ENCODE measurements at regions not wholly inside any gene's neighbourhood (a gene's known extent, or its start where the extent isn't known, plus 50 kb on each side); places are given as distances from the start of the nearest gene placed in this dataset.

- TF ChIP-seq, protein P1, sequence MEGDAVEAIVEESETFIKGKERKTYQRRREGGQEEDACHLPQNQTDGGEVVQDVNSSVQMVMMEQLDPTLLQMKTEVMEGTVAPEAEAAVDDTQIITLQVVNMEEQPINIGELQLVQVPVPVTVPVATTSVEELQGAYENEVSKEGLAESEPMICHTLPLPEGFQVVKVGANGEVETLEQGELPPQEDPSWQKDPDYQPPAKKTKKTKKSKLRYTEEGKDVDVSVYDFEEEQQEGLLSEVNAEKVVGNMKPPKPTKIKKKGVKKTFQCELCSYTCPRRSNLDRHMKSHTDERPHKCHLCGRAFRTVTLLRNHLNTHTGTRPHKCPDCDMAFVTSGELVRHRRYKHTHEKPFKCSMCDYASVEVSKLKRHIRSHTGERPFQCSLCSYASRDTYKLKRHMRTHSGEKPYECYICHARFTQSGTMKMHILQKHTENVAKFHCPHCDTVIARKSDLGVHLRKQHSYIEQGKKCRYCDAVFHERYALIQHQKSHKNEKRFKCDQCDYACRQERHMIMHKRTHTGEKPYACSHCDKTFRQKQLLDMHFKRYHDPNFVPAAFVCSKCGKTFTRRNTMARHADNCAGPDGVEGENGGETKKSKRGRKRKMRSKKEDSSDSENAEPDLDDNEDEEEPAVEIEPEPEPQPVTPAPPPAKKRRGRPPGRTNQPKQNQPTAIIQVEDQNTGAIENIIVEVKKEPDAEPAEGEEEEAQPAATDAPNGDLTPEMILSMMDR (IDR thresholded peaks at IDR 0.05; ENCODE audit: low read depth, low read length, missing control alignments): no peak
- no peak overlapping the region for H3K4me3 ChIP-seq (replicated peaks; ENCODE audit: low read depth, low read length)
- DNase-seq (ENCODE audit: extremely low read depth, low read depth): no peak
These were observed 52.3 kb upstream of the BCL2L14 start for GRCh38 chr12:12018454-12018853.

- TF ChIP-seq, protein P1 (IDR thresholded peaks at IDR 0.05; ENCODE audit: low read depth, low read length, missing control alignments): no peak
These were observed 50.9 kb upstream of the BCL2L14 start for GRCh38 chr12:12019881-12020280.

DNA sequence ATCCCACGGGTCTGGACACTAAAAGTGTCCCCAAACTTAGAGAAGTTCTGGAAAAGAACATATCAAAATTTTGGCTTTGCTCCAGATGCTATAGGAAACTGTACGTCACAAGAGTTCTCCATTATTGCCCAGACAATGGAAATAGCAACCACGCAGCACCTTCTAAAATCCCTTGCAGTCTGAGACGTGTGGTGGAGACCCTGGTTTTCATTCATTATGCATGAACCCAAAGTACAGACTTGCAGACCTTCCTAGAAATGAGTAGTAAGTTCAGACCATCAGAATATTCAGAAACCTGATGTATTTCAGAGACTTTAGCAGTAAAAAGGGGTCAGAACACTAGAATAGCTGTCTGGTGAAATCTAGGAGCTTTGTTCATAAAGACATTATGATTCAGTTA, 50.0 kb upstream of the BCL2L14 start:
- H3K4me3 ChIP-seq (replicated peaks; ENCODE audit: low read depth, low read length): no peak overlapping the region
- TF ChIP-seq, protein P1 (IDR thresholded peaks at IDR 0.05; ENCODE audit: low read depth, low read length, missing control alignments): no peak
- DNase-seq (ENCODE audit: extremely low read depth, low read depth): no peak

More at GRCh38 chr12:12019881-12020280, 50.9 kb upstream of the BCL2L14 start:
- DNase-seq (ENCODE audit: extremely low read depth, low read depth): no peak
- no peak overlapping the region for H3K4me3 ChIP-seq (replicated peaks; ENCODE audit: low read depth, low read length)

Measured in HFF-Myc (cell line).